NT2/D1 (cell line): ENCODE measurements at regions not wholly inside any gene's neighbourhood (a gene's known extent, or its start where the extent isn't known, plus 50 kb on each side); places are given as distances from the start of the nearest gene placed in this dataset.

Experiments
- DNase-seq: peaks from one replicate; pipeline ENCODE4 v3.0.0-alpha.2; 2011; ENCODE audit warnings: low read depth, low spot score
- H3K27me3 ChIP-seq: 2 replicates; pipeline ENCODE4 v1.6.0; 2011; ENCODE audit warnings: mild to moderate bottlenecking; ENCODE audit not compliant: insufficient read length, insufficient read depth
- H3K36me3 ChIP-seq: 2 replicates; pipeline ENCODE4 v1.6.1; 2011; ENCODE audit warnings: mild to moderate bottlenecking, low read length, mixed read lengths; ENCODE audit not compliant: insufficient read depth, insufficient read length
- H3K4me1 ChIP-seq: 2 replicates; pipeline ENCODE4 v1.5.1; 2011; ENCODE audit not compliant: insufficient read depth, insufficient read length
- H3K4me3 ChIP-seq: 2 replicates; pipeline ENCODE4 v1.5.1; 2011; ENCODE audit warnings: low read depth; ENCODE audit not compliant: insufficient read length
- H3K9ac ChIP-seq: 2 replicates; pipeline ENCODE4 v1.6.0; 2011; ENCODE audit warnings: low read depth; ENCODE audit not compliant: insufficient read length
- H3K9me3 ChIP-seq: 2 replicates; pipeline ENCODE4 v1.5.1; 2011; ENCODE audit warnings: mild to moderate bottlenecking, low read length; ENCODE audit not compliant: insufficient read depth
- SUZ12 ChIP-seq: IDR thresholded peaks from 2 replicates; pipeline ENCODE4 v1.6.1; 2011; ENCODE audit not compliant: insufficient read length, insufficient read depth; ENCODE audit errors: extremely low read depth
- YY1 ChIP-seq: IDR thresholded peaks from 2 replicates; pipeline ENCODE4 v1.6.1; 2011; ENCODE audit not compliant: insufficient read length, insufficient read depth
- ZNF274 ChIP-seq: IDR thresholded peaks from 2 replicates; pipeline ENCODE4 v1.6.1; 2011; ENCODE audit warnings: mild to moderate bottlenecking, low read depth, low read length

- no peak overlapping the region for H3K9ac ChIP-seq
- H3K27me3 ChIP-seq: no peaks in the 10 kb centered on the region
- no peaks in the 10 kb centered on the region for H3K9me3 ChIP-seq
- no peak overlapping the region for H3K4me3 ChIP-seq
- H3K4me1 ChIP-seq: no peaks in the 10 kb centered on the region
- no peak for TF ChIP-seq YY1
- no peak for TF ChIP-seq ZNF274
- TF ChIP-seq SUZ12: no peak
- H3K36me3 ChIP-seq: no peaks in the 10 kb centered on the region
- DNase-seq: no peak
Observed at GRCh38 chrX:82591421-82591820, 916.7 kb upstream of the POU3F4 start.

DNA sequence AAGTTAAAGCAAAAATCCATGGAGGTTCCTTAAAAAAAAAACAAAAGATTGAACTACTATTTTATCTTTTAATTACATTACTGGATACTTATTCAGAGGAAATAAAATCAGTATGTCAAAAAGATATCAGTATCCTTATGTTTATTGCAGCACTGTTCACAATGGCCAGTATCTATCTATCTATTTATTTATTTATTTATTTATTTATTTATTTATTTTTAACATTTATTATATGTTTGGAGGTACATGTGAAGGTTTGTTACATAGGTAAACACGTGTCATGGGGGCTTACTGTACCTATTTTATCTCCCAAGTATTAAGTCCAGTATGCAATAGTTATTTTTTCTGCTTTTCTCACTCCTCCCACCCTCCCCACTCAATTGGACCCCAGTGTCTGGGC, 881.1 kb upstream of the POU3F4 start:
- no peak for TF ChIP-seq SUZ12
- TF ChIP-seq YY1: no peak
- TF ChIP-seq ZNF274: no peak
- Histone ChIP-seq H3K36me3 (no peaks in the 10 kb centered on the region), H3K4me3 (no peak overlapping the region), H3K27me3 (no peaks in the 10 kb centered on the region), H3K9me3 (no peaks in the 10 kb centered on the region), H3K9ac (no peak overlapping the region), H3K4me1 (no peaks in the 10 kb centered on the region)
- DNase-seq: no peak

DNA sequence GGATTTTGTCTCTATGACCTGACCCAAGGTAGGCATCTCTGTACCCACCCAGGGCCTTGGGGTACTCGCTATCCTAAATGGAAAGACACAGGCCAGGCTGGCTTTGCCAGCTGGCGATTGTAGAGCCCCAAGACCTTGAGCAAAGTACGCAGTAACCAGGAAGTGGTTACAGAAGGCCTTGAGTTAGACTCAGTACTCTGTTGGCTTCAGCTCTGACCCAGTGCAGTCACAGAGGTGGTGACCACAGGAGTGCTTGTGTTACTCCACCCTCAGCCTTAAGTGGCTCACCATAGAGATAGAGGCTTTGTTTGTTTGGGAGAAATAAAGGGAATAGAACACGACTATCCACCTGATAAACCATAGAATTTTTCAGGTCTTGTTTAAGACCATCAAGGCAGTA, 880.5 kb upstream of the POU3F4 start:
- Histone ChIP-seq H3K27me3 (no peaks in the 10 kb centered on the region), H3K4me1 (no peaks in the 10 kb centered on the region), H3K36me3 (no peaks in the 10 kb centered on the region), H3K4me3 (no peak overlapping the region), H3K9me3 (no peaks in the 10 kb centered on the region), H3K9ac (no peak overlapping the region)
- TF ChIP-seq YY1 (no peak), SUZ12 (no peak), ZNF274 (no peak)
- no peak for DNase-seq

DNA sequence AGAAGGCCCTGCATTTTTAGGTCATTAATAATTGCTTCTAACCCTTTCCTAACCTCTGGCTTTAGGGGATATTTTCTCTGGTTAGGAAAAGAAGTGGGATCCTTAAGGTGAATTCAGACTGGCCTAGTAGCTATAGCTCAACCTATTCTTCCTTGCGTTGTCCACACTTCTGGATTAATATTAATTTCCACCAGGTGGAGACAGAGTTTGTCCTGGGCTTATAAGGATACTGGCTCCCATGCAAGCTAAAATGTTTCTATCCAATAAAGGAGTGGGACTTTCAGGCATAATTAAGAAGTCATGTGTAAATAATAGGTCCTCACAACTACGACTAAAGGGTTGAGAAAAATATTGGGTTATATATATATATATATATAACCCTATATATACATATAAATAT, 860.0 kb upstream of the POU3F4 start:
- TF ChIP-seq YY1 (no peak), SUZ12 (no peak), ZNF274 (no peak)
- Histone ChIP-seq H3K36me3 (no peaks in the 10 kb centered on the region), H3K9ac (no peak overlapping the region), H3K27me3 (no peaks in the 10 kb centered on the region), H3K4me1 (no peaks in the 10 kb centered on the region), H3K4me3 (no peak overlapping the region), H3K9me3 (peaks cover 7% of the 10 kb centered on the region; the same call in 1 of the 2 replicates)
- no peak for DNase-seq

- TF ChIP-seq SUZ12 (no peak), YY1 (no peak), ZNF274 (no peak)
Observed at GRCh38 chrX:82649645-82650044, 858.4 kb upstream of the POU3F4 start.

DNA sequence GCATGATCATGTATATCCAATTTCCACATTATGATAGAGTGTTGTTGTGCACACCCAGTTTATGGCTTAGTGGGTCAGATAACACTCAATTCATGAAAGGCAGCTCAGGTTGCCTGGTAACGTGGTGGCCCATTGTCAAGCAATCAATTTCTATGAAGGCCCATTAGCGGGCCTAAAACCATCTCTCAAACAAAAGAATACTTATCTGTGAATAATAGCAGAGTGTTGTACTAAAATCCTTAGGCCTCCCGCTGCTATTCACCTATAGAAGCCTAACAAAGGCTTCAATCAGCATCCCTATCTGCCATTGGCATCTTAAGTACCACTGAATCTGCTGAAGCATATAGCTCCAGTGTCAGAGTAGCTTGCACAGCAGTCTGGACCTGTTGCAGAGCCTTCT, 849.6 kb upstream of the POU3F4 start:
- Histone ChIP-seq H3K27me3 (no peaks in the 10 kb centered on the region), H3K9ac (no peak overlapping the region), H3K4me1 (no peaks in the 10 kb centered on the region), H3K4me3 (no peak overlapping the region), H3K36me3 (no peaks in the 10 kb centered on the region), H3K9me3 (0 out of 2 replicates have a peak, but pooled peaks cover 4% of the 10 kb centered on the region)
- no peak for TF ChIP-seq YY1
- TF ChIP-seq SUZ12: no peak
- no peak for TF ChIP-seq ZNF274
- DNase-seq: peak; percentile 25

More at GRCh38 chrX:82649645-82650044, 858.4 kb upstream of the POU3F4 start:
- no peaks in the 10 kb centered on the region for H3K4me1 ChIP-seq
- no peak for DNase-seq
- H3K4me3 ChIP-seq: no peak overlapping the region
- no peaks in the 10 kb centered on the region for H3K36me3 ChIP-seq
- H3K9me3 ChIP-seq: peaks cover 7% of the 10 kb centered on the region; the same call in 1 of the 2 replicates
- H3K27me3 ChIP-seq: no peaks in the 10 kb centered on the region
- no peak overlapping the region for H3K9ac ChIP-seq

DNA sequence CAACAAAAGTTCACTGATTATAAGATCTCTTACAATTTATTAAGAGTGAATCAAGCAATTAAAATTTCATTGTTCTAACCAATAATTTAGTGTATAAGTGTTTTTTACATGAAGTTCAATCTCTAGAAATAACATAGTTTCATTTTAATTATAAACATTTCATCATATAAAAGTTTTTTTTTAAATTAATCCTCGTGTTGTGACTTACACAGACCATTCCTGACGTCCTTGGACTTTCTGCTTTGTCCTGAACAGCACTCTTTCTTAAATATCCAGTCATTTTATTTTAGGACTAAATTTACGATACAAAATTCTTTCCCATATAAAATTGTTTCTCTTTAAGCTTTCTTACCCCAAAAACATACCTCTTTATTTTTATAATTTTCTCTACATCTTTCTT, 841.7 kb upstream of the POU3F4 start:
- no peak overlapping the region for H3K9ac ChIP-seq
- peaks cover 28% of the 10 kb centered on the region for H3K9me3 ChIP-seq
- H3K36me3 ChIP-seq: no peaks in the 10 kb centered on the region
- no peak overlapping the region for H3K4me3 ChIP-seq
- no peaks in the 10 kb centered on the region for H3K4me1 ChIP-seq
- H3K27me3 ChIP-seq: no peaks in the 10 kb centered on the region
- DNase-seq: no peak
- TF ChIP-seq ZNF274 (no peak), SUZ12 (no peak), YY1 (no peak)
